ENCODE measurements at regions not wholly inside any gene's neighbourhood (a gene's known extent, or its start where the extent isn't known, plus 50 kb on each side); places are given as distances from the start of the nearest gene placed in this dataset.

GRCh38 chr11:26227883-26228502 lies 103.9 kb upstream of the ANO3 start:
- H3K9me2 ChIP-seq (ENCODE audit: insufficient read depth, low read length) = no peaks in the 10 kb centered on the region
- intact Hi-C loops (cut with micrococcal nuclease; ENCODE audit: unreplicated experiment) = loop anchor here (1.0 to 2.0 kb wide), 3 partner anchors 49 to 246 kb away; no protein-coding TSS in a partner anchor
- ChIA-PET CTCF (ENCODE audit: unreplicated experiment) (interaction anchor here (0.9 to 1.5 kb wide), 2 partner anchors 246 to 261 kb away, joined by 3 to 10 read pairs; no protein-coding TSS in a partner anchor), POLR2A (interaction anchor here (0.5 to 2.5 kb wide), 14 partner anchors 11 to 854 kb away, joined by 3 to 10 read pairs (median 3); no protein-coding TSS in a partner anchor)
- H4K20me1 ChIP-seq (ENCODE audit: insufficient read depth, low read length) = no peaks in the 10 kb centered on the region
- H3K36me3 ChIP-seq (ENCODE audit: insufficient read depth, low read length) = no peaks in the 10 kb centered on the region
- H3K4me1 ChIP-seq (ENCODE audit: insufficient read depth, low read length, poor library complexity, severe bottlenecking) = peaks cover 24% of the 10 kb centered on the region
- TF ChIP-seq EZH2phosphoT487 (IDR thresholded peaks at IDR 0.05; ENCODE audit: borderline replicate concordance, low read depth, low read length) (no peak), CTCF (conservative IDR thresholded peaks at IDR 0.05; ENCODE audit: low read length) (no peak)
- no TSS peak for BruUV-seq (replicated peaks)
- H2AFZ ChIP-seq (ENCODE audit: low read length) = peak overlapping the region; percentile 100
- no peaks in the 10 kb centered on the region for H3K9me3 ChIP-seq (ENCODE audit: low read length)
- H3K4me3 ChIP-seq (ENCODE audit: low read depth, low read length, poor library complexity, severe bottlenecking) = no peak overlapping the region
- no peaks in the 10 kb centered on the region for H3K79me2 ChIP-seq (ENCODE audit: insufficient read depth, low read depth, low read length)
- H3K27ac ChIP-seq (ENCODE audit: low read depth, low read length, poor library complexity, severe bottlenecking) = no peak overlapping the region
- H3K4me2 ChIP-seq (ENCODE audit: low read length) = peak overlapping the region; percentile 55; the same call in 1 of the 2 replicates
- peak; percentile 7 for DNase-seq (ENCODE audit: low spot score)

GRCh38 chr11:26228778-26229177 lies 103.2 kb upstream of the ANO3 start:
- TF ChIP-seq CTCF (conservative IDR thresholded peaks at IDR 0.05; ENCODE audit: low read length) (no peak), EZH2phosphoT487 (IDR thresholded peaks at IDR 0.05; ENCODE audit: borderline replicate concordance, low read depth, low read length) (no peak)
- Histone ChIP-seq H3K4me1 (ENCODE audit: insufficient read depth, low read length, poor library complexity, severe bottlenecking) (peaks cover 24% of the 10 kb centered on the region), H3K9me3 (ENCODE audit: low read length) (no peaks in the 10 kb centered on the region), H4K20me1 (ENCODE audit: insufficient read depth, low read length) (no peaks in the 10 kb centered on the region), H3K36me3 (ENCODE audit: insufficient read depth, low read length) (no peaks in the 10 kb centered on the region), H3K9me2 (ENCODE audit: insufficient read depth, low read length) (no peaks in the 10 kb centered on the region), H2AFZ (ENCODE audit: low read length) (peak overlapping the region; percentile 100; the same call in 1 of the 2 replicates), H3K4me3 (ENCODE audit: low read depth, low read length, poor library complexity, severe bottlenecking) (no peak overlapping the region), H3K27ac (ENCODE audit: low read depth, low read length, poor library complexity, severe bottlenecking) (no peak overlapping the region), H3K4me2 (ENCODE audit: low read length) (no peak overlapping the region), H3K79me2 (ENCODE audit: insufficient read depth, low read depth, low read length) (no peaks in the 10 kb centered on the region)
- CTCF ChIA-PET (ENCODE audit: unreplicated experiment) = interaction anchor here (0.9 kb wide), 1 partner anchor 262 kb away, joined by 3 read pairs; no protein-coding TSS in a partner anchor
- POLR2A ChIA-PET = interaction anchor here (0.5 to 2.5 kb wide), 7 partner anchors 12 to 247 kb away, joined by 3 to 10 read pairs (median 3); no protein-coding TSS in a partner anchor
- BruUV-seq (replicated peaks) = no TSS peak
- intact Hi-C loops (cut with micrococcal nuclease; ENCODE audit: unreplicated experiment) = no loop called here
- DNase-seq (ENCODE audit: low spot score) = no peak

- ChIA-PET POLR2A (interaction anchor here (0.6 to 2.5 kb wide), 4 partner anchors 12 to 248 kb away, joined by 3 to 10 read pairs (median 6); no protein-coding TSS in a partner anchor), CTCF (ENCODE audit: unreplicated experiment) (no interaction called here)
- Histone ChIP-seq H3K36me3 (ENCODE audit: insufficient read depth, low read length) (no peaks in the 10 kb centered on the region), H3K4me1 (ENCODE audit: insufficient read depth, low read length, poor library complexity, severe bottlenecking) (peaks cover 24% of the 10 kb centered on the region), H2AFZ (ENCODE audit: low read length) (peak overlapping the region; percentile 100; the same call in 1 of the 2 replicates), H3K9me2 (ENCODE audit: insufficient read depth, low read length) (no peaks in the 10 kb centered on the region), H3K27ac (ENCODE audit: low read depth, low read length, poor library complexity, severe bottlenecking) (no peak overlapping the region), H3K4me3 (ENCODE audit: low read depth, low read length, poor library complexity, severe bottlenecking) (no peak overlapping the region), H3K79me2 (ENCODE audit: insufficient read depth, low read depth, low read length) (no peaks in the 10 kb centered on the region), H3K9me3 (ENCODE audit: low read length) (no peaks in the 10 kb centered on the region), H3K4me2 (ENCODE audit: low read length) (no peak overlapping the region), H4K20me1 (ENCODE audit: insufficient read depth, low read length) (no peaks in the 10 kb centered on the region)
- DNase-seq (ENCODE audit: low spot score) = no peak
- intact Hi-C loops (cut with micrococcal nuclease; ENCODE audit: unreplicated experiment) = no loop called here
- no peak for TF ChIP-seq CTCF (conservative IDR thresholded peaks at IDR 0.05; ENCODE audit: low read length)
- no peak for TF ChIP-seq EZH2phosphoT487 (IDR thresholded peaks at IDR 0.05; ENCODE audit: borderline replicate concordance, low read depth, low read length)
- no TSS peak for BruUV-seq (replicated peaks)
Observed at GRCh38 chr11:26229257-26229656, 102.7 kb upstream of the ANO3 start.
